HG02610 (cell line): ENCODE measurements at regions not wholly inside any gene's neighbourhood (a gene's known extent, or its start where the extent isn't known, plus 50 kb on each side); places are given as distances from the start of the nearest gene placed in this dataset.
"Not testable (repeated sequence)": the region's sequence is repeated elsewhere in the genome, so short reads cannot be mapped to it uniquely, and the experiment has no call there.

Source experiments
- ATAC-seq: cut with Tn5 transposase; IDR thresholded peaks from one replicate; pipeline ENCODE4 v1.9.1; 2021; ENCODE audit warnings: mild to moderate bottlenecking, moderate library complexity; ENCODE audit not compliant: unreplicated experiment

- ATAC-seq: peak; percentile 61
Measured at GRCh38 chrX:16067886-16068515, 55.4 kb upstream of the GRPR start.

- no peak for ATAC-seq
Measured at GRCh38 chrX:16063921-16064320, 59.4 kb upstream of the GRPR start.

GRCh38 chrX:16063141-16063540 is 60.2 kb upstream of the GRPR start:
- no peak for ATAC-seq

- ATAC-seq: no peak
Measured at GRCh38 chrX:16061296-16061695, 62.1 kb upstream of the GRPR start.

- no peak for ATAC-seq
Measured at GRCh38 chrX:16060252-16060651, 63.1 kb upstream of the GRPR start.

GRCh38 chrX:16049126-16049525 is 74.2 kb upstream of the GRPR start:
- not testable (repeated sequence) for ATAC-seq

GRCh38 chrX:16042980-16043379 is 80.4 kb upstream of the GRPR start:
- no peak for ATAC-seq

GRCh38 chrX:16039834-16040233 is 83.5 kb upstream of the GRPR start:
- ATAC-seq: peak; percentile 80

- ATAC-seq: peak; percentile 60
Measured at GRCh38 chrX:16039363-16039762, 84.0 kb upstream of the GRPR start.

GRCh38 chrX:16033331-16033730 is 90.0 kb upstream of the GRPR start:
- ATAC-seq: no peak

GRCh38 chrX:16028576-16028975 is 94.8 kb upstream of the GRPR start:
- no peak for ATAC-seq

GRCh38 chrX:16023790-16024734 is 99.3 kb upstream of the GRPR start:
- ATAC-seq: peak; percentile 98

- no peak for ATAC-seq
Measured at GRCh38 chrX:16022580-16023200, 100.7 kb upstream of the GRPR start.

GRCh38 chrX:16018291-16018690 is 105.1 kb upstream of the GRPR start:
- no peak for ATAC-seq

- ATAC-seq: no peak
Measured at GRCh38 chrX:16014171-16014570, 109.2 kb upstream of the GRPR start.

GRCh38 chrX:16012250-16012649 is 111.1 kb upstream of the GRPR start:
- no peak for ATAC-seq

GRCh38 chrX:16005917-16006316 is 117.4 kb upstream of the GRPR start:
- ATAC-seq: no peak

- ATAC-seq: no peak
Measured at GRCh38 chrX:16002185-16002584, 121.2 kb upstream of the GRPR start.

- ATAC-seq: no peak
Measured at GRCh38 chrX:15998350-15998749, 125.0 kb upstream of the GRPR start.

GRCh38 chrX:15989716-15990115 is 133.6 kb upstream of the GRPR start:
- no peak for ATAC-seq

- no peak for ATAC-seq
Measured at GRCh38 chrX:15988661-15989603, 134.3 kb upstream of the AP1S2 start.
